NCI-H1694 treated with DMSO at 0.1 percent for 48 hours (cell line): ENCODE measurements at regions not wholly inside any gene's neighbourhood (a gene's known extent, or its start where the extent isn't known, plus 50 kb on each side); places are given as distances from the start of the nearest gene placed in this dataset.

Source experiments
- DNase-seq: peaks from one replicate; lab custom pipeline; 2025; lab: John Stamatoyannopoulos, UW

GRCh38 chr20:60851826-60852704 lies 400.0 kb upstream of the CDH4 start:
- no peak for DNase-seq

DNA sequence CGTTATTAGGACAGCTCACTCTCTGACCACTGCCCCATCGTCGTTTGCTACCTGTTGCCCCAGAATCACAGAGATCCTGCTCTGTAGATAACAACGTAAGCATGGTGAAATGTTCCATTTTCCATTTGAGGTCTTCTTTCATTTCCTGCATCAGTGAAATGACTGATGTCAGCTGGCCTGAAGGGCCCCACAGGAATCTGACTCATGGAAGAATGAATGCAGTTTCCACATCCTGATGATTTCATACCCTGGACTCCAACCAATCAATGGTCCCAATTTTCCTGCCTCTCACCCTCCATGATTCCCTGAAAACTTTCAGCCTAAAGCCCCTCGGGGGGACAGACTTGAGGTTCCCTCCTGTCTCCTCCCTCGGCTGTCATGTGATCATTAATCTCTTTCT lies 394.4 kb upstream of the CDH4 start:
- no peak for DNase-seq

GRCh38 chr20:60862601-60863000 lies 389.5 kb upstream of the CDH4 start:
- no peak for DNase-seq

GRCh38 chr20:60863548-60863947 lies 388.5 kb upstream of the CDH4 start:
- DNase-seq: no peak

DNA sequence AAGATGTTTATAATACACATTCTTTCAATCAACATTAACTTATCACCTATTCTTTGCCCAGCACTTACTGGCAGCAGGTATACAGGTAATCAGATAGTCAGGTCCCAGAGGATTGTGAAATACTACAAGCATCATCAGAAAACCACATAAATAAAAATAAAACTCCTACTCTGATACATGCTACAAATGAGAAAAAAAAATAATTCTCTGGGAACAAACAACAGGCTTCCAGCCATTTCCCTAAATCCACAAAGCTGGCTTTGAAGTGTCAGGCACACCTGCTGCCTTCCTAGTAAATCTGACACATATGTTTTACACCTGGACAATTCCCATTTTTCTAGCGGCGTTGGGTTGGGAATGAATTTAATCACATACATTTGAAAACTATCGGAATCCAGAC lies 384.5 kb upstream of the CDH4 start:
- no peak for DNase-seq

- no peak for DNase-seq
Measured at GRCh38 chr20:60868316-60868891, 383.7 kb upstream of the CDH4 start.

DNA sequence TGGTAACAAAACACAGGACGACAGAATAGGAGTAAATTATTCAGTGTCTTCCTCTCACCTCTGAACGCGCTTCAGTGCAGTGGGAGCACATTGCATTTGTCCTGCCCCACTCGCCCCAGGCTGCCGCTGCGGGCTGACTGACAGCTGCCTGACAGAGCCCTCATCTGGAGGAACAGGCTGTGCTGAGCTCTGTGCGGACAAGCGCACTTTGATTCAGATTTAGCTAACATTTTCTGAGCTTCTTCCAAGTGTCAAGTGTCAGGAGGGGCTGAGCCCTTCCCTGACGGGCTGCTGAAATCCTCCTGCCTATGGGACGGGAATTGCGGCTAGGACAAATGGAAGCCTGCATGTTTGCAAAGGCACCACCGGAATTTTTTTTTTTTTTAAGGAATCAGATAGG lies 383.0 kb upstream of the CDH4 start:
- DNase-seq: no peak

GRCh38 chr20:60869625-60870024 lies 382.4 kb upstream of the CDH4 start:
- no peak for DNase-seq

DNA sequence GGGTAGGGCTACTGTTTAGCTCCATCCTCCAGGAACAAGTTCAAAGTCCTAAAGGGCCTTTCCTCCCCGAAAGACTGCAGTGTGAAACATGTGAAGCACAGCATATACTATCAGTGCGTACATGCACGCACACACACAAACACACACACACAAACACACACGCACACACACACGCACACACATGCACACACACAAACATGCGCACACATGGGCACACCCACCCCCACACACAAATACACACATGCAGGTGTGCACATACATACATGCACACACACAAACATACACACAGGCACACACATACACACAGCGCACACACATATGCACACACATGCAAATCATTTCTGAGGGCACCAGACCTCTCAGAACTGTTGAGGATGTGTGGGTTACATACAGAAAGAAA lies 382.0 kb upstream of the CDH4 start:
- no peak for DNase-seq

GRCh38 chr20:60872224-60872623 lies 379.8 kb upstream of the CDH4 start:
- DNase-seq: no peak

DNA sequence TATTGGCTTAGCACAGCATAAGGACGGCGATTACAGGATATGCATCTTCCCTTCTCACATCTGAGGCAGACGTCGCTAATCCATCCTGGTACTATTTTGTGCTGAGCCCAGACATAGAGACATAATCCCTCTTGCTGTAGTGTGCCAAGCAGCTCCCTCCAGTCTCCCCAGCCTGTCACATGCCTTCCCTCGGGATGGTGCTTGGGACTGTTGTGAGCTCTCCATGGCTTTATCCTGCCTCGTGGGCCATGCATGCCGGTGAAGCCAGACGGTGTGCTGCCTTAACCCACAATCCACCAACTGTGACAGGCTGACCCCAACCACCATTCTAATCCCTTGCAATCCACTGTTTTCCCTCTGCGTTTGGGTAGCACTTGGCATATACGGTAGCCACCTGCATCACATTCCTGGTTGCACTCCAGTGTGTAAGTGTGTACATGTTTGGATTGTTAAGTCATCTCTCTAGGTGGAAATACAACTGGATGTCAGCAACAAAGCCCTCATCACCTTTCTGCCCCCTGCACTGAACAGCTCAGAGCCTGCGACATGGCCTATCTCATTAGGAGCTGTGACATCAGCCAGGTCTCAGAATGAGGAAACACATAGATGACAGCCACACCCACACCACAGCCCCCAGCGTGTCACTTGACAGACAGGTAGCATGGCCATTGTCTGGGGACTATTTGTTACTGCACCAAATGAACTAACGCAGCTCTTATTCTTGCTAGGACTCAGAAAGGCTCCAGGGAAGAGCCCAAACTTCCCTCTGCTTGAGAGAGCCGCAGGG lies 374.8 kb upstream of the CDH4 start:
- no peak for DNase-seq

- DNase-seq: no peak
Measured at GRCh38 chr20:60882836-60883235, 369.2 kb upstream of the CDH4 start.

- no peak for DNase-seq
Measured at GRCh38 chr20:60883496-60883895, 368.6 kb upstream of the CDH4 start.

- DNase-seq: no peak
Measured at GRCh38 chr20:60884277-60884676, 367.8 kb upstream of the CDH4 start.

GRCh38 chr20:60888771-60889170 lies 363.3 kb upstream of the CDH4 start:
- no peak for DNase-seq

DNA sequence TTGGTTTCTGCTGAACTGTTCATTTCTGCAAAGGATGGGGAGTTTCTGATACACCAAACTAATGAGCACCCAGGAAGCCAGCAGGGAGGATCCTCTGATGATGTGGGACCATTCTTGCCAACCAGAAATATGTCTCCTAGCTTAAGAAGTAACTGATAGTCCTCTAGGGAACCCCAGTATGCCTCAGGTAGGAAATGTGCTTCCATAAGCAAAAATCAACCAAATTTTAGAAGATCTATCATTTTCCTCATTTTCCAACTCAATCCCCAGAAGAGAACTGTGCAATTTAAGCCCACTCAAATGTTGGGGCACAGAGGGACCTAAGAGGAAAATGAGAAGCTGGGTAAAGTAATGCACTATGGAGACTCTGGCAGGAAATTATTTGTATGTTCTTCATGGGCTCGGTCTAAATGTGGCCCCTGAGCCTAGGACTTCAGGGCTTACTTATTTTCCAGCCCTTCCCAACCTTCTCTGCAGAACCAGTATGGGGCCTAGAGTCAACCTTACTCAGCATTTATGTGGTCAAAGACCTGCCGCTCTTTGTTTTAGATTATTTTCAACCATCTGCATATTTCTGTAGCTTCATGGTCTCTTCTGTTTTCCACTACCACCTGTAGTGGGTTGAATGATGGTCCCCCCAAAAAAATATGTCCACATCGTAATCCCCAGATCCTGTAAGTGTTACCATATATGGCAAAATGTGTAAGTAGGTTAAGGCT lies 359.8 kb upstream of the CDH4 start:
- no peak for DNase-seq

DNA sequence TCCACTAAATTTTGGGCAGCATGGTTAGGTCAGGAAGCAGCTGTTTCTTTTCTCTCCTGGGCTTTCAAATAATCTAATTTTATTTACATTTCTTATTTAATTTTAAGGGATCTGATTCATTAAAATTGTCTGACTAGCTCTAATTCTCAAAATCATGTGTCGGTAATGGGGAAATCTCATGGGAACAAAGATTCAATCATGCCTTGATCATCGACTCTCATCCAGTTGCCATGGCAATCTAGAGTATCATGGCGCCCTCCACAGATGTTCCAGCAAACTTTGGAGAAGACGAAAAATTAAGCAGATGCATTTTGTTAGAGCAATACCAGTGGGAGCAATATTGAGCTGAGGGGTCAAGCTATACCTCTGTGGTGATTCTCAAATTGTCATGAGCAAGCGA lies 358.0 kb upstream of the CDH4 start:
- no peak for DNase-seq

GRCh38 chr20:60895363-60896079 lies 356.5 kb upstream of the CDH4 start:
- no peak for DNase-seq

GRCh38 chr20:60897976-60898375 lies 354.1 kb upstream of the CDH4 start:
- DNase-seq: no peak

- DNase-seq: no peak
Measured at GRCh38 chr20:60899320-60899719, 352.7 kb upstream of the CDH4 start.

- no peak for DNase-seq
Measured at GRCh38 chr20:60900618-60901017, 351.4 kb upstream of the CDH4 start.

GRCh38 chr20:60901831-60902230 lies 350.2 kb upstream of the CDH4 start:
- DNase-seq: no peak
